ENCODE measurements at regions not wholly inside any gene's neighbourhood (a gene's known extent, or its start where the extent isn't known, plus 50 kb on each side); places are given as distances from the start of the nearest gene placed in this dataset.

GRCh38 chr14:71463807-71464206 lies 468.4 kb upstream of the RGS6 start:
- H3K27ac ChIP-seq (ENCODE audit: low read depth) = no peak overlapping the region
- DNase-seq (ENCODE audit: low spot score) (no peak), ATAC-seq (no peak)
- no peaks in the 10 kb centered on the region for H3F3A ChIP-seq (replicated peaks; ENCODE audit: low read depth)
- H3K4me1 ChIP-seq (ENCODE audit: insufficient read depth) = no peaks in the 10 kb centered on the region
- no peak overlapping the region for H3K4me2 ChIP-seq
- Mint-ChIP-seq H3K27me3 (ENCODE audit: insufficient read depth, low read depth, poor library complexity) (peaks cover 2% of the 10 kb centered on the region), H3K9me3 (peaks cover 24% of the 10 kb centered on the region), H3K4me3 (no peak overlapping the region), H3K36me3 (ENCODE audit: low read depth) (peaks cover 51% of the 10 kb centered on the region), H3K27ac (no peak overlapping the region), H3K4me1 (peaks cover 3% of the 10 kb centered on the region)
- no peaks in the 10 kb centered on the region for H4K20me1 ChIP-seq (replicated peaks; ENCODE audit: insufficient read depth)
- H3K79me2 ChIP-seq (replicated peaks; ENCODE audit: insufficient read depth) = peaks cover 15% of the 10 kb centered on the region
- H3K4me3 ChIP-seq = no peak overlapping the region
- H2AFZ ChIP-seq = no peak overlapping the region
- no peak for TF ChIP-seq NANOG (IDR thresholded peaks at IDR 0.05; ENCODE audit: borderline replicate concordance)
- no peak for TF ChIP-seq ZNF331 (CRISPR knock-in tag; IDR thresholded peaks at IDR 0.05; ENCODE audit: low read depth)
- no peak for TF ChIP-seq ZNF114 (CRISPR knock-in tag; IDR thresholded peaks at IDR 0.05)
- TF ChIP-seq STAT1 (IDR thresholded peaks at IDR 0.05; ENCODE audit: unreplicated experiment) = no peak
- no peak for TF ChIP-seq POLR2AphosphoS5 (IDR thresholded peaks at IDR 0.05; ENCODE audit: low read depth)
- TF ChIP-seq JUNB (IDR thresholded peaks at IDR 0.05; ENCODE audit: unreplicated experiment) = no peak
- no peak for TF ChIP-seq ZNF462 (CRISPR knock-in tag; IDR thresholded peaks at IDR 0.05)
- TF ChIP-seq CREB1 (CRISPR knock-in tag; IDR thresholded peaks at IDR 0.05; ENCODE audit: low read depth) = no peak
- TF ChIP-seq ETS1 (IDR thresholded peaks at IDR 0.05) = no peak
- no peak for TF ChIP-seq EZH2phosphoT487 (IDR thresholded peaks at IDR 0.05; ENCODE audit: unreplicated experiment)
- TF ChIP-seq EZH2 (IDR thresholded peaks at IDR 0.05; ENCODE audit: low read depth, unreplicated experiment) = no peak
- TF ChIP-seq CTCF (conservative IDR thresholded peaks at IDR 0.05; ENCODE audit: low read depth in 2 of 2) = no peak
- no peak for TF ChIP-seq REST (IDR thresholded peaks at IDR 0.05; ENCODE audit: unreplicated experiment)
- no peaks in the 10 kb centered on the region for H3K27me3 ChIP-seq (ENCODE audit: insufficient read depth)
- H3K36me3 ChIP-seq (ENCODE audit: insufficient read depth) = no peaks in the 10 kb centered on the region
- H3K9me2 ChIP-seq (ENCODE audit: insufficient read depth) = 0 out of 2 replicates have a peak, but pooled peaks cover 10% of the 10 kb centered on the region

Measured in GM23338 (cell line).